ENCODE measurements at regions not wholly inside any gene's neighbourhood (a gene's known extent, or its start where the extent isn't known, plus 50 kb on each side); places are given as distances from the start of the nearest gene placed in this dataset.

GRCh38 chr5:163755505-163755904 is 250.1 kb downstream of the MAT2B start:
- TF ChIP-seq GABPA (IDR thresholded peaks at IDR 0.05; ENCODE audit: low read depth) (no peak), MYC (IDR thresholded peaks at IDR 0.05; ENCODE audit: insufficient read depth, insufficient read length, insufficient replicate concordance, low read length, severe bottlenecking) (no peak), EP300 (IDR thresholded peaks at IDR 0.05; ENCODE audit: borderline replicate concordance in 1 of 2, control insufficient read depth in 1 of 2, low read depth in 2 of 2, low read length in 2 of 2) (no peak), CEBPB (IDR thresholded peaks at IDR 0.05; ENCODE audit: borderline replicate concordance in 1 of 2, low read depth in 2 of 2, low read length in 2 of 2) (no peak)
- TF ChIP-seq, protein P1, sequence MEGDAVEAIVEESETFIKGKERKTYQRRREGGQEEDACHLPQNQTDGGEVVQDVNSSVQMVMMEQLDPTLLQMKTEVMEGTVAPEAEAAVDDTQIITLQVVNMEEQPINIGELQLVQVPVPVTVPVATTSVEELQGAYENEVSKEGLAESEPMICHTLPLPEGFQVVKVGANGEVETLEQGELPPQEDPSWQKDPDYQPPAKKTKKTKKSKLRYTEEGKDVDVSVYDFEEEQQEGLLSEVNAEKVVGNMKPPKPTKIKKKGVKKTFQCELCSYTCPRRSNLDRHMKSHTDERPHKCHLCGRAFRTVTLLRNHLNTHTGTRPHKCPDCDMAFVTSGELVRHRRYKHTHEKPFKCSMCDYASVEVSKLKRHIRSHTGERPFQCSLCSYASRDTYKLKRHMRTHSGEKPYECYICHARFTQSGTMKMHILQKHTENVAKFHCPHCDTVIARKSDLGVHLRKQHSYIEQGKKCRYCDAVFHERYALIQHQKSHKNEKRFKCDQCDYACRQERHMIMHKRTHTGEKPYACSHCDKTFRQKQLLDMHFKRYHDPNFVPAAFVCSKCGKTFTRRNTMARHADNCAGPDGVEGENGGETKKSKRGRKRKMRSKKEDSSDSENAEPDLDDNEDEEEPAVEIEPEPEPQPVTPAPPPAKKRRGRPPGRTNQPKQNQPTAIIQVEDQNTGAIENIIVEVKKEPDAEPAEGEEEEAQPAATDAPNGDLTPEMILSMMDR (IDR thresholded peaks at IDR 0.05 in 2 of 3, conservative IDR thresholded peaks at IDR 0.05 in 1 of 3; ENCODE audit: control insufficient read depth in 2 of 3, extremely low read depth in 1 of 3, insufficient read depth in 1 of 3, low read depth in 3 of 3, low read length in 3 of 3): no peak
- TF ChIP-seq, protein P2, sequence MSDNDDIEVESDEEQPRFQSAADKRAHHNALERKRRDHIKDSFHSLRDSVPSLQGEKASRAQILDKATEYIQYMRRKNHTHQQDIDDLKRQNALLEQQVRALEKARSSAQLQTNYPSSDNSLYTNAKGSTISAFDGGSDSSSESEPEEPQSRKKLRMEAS (IDR thresholded peaks at IDR 0.05; ENCODE audit: low read depth, low read length): no peak
- TF ChIP-seq, protein P3, sequence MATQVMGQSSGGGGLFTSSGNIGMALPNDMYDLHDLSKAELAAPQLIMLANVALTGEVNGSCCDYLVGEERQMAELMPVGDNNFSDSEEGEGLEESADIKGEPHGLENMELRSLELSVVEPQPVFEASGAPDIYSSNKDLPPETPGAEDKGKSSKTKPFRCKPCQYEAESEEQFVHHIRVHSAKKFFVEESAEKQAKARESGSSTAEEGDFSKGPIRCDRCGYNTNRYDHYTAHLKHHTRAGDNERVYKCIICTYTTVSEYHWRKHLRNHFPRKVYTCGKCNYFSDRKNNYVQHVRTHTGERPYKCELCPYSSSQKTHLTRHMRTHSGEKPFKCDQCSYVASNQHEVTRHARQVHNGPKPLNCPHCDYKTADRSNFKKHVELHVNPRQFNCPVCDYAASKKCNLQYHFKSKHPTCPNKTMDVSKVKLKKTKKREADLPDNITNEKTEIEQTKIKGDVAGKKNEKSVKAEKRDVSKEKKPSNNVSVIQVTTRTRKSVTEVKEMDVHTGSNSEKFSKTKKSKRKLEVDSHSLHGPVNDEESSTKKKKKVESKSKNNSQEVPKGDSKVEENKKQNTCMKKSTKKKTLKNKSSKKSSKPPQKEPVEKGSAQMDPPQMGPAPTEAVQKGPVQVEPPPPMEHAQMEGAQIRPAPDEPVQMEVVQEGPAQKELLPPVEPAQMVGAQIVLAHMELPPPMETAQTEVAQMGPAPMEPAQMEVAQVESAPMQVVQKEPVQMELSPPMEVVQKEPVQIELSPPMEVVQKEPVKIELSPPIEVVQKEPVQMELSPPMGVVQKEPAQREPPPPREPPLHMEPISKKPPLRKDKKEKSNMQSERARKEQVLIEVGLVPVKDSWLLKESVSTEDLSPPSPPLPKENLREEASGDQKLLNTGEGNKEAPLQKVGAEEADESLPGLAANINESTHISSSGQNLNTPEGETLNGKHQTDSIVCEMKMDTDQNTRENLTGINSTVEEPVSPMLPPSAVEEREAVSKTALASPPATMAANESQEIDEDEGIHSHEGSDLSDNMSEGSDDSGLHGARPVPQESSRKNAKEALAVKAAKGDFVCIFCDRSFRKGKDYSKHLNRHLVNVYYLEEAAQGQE (IDR thresholded peaks at IDR 0.05; ENCODE audit: low read depth, low read length): no peak

Measured in GM12878 (cell line).